Astrocyte (in vitro differentiated cells and primary cell): ENCODE measurements at regions not wholly inside any gene's neighbourhood (a gene's known extent, or its start where the extent isn't known, plus 50 kb on each side); places are given as distances from the start of the nearest gene placed in this dataset.

Source experiments
- EZH2 ChIP-seq: IDR thresholded peaks from 2 replicates; pipeline ENCODE4 v1.6.1; 2012; ENCODE audit warnings: mild to moderate bottlenecking, low read length, inconsistent platforms; ENCODE audit not compliant: insufficient read depth
- TF ChIP-seq, protein P1 (sequence below): IDR thresholded peaks from 2 replicates; pipeline ENCODE4 v1.5.1; 2011; ENCODE audit warnings: low read depth, mild to moderate bottlenecking, inconsistent platforms, low read length, moderate library complexity; ENCODE audit not compliant: insufficient read depth

DNA sequence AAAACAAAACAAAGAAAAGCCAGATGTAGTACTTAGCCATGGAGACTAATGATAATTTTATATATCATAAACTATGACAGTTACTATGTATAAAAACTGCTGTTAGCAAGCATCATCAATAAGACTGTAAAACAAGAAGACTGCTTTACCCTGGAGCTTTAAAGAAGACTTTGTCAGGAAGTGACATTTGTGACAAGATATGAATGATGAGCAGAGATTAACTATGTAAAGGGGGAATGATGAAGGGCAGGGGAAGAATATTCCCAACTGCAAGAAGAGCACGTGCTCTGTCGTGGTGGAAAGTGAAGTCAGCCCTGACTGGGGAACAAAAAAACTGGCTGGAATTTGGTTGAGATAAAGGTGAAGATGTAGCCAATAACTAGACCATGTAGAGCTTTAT lies 617.1 kb upstream of the AMOT start:
- TF ChIP-seq, protein P1, sequence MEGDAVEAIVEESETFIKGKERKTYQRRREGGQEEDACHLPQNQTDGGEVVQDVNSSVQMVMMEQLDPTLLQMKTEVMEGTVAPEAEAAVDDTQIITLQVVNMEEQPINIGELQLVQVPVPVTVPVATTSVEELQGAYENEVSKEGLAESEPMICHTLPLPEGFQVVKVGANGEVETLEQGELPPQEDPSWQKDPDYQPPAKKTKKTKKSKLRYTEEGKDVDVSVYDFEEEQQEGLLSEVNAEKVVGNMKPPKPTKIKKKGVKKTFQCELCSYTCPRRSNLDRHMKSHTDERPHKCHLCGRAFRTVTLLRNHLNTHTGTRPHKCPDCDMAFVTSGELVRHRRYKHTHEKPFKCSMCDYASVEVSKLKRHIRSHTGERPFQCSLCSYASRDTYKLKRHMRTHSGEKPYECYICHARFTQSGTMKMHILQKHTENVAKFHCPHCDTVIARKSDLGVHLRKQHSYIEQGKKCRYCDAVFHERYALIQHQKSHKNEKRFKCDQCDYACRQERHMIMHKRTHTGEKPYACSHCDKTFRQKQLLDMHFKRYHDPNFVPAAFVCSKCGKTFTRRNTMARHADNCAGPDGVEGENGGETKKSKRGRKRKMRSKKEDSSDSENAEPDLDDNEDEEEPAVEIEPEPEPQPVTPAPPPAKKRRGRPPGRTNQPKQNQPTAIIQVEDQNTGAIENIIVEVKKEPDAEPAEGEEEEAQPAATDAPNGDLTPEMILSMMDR, result no peak
- TF ChIP-seq EZH2, result no peak
